COLO668 (cell line): ENCODE measurements at regions not wholly inside any gene's neighbourhood (a gene's known extent, or its start where the extent isn't known, plus 50 kb on each side); places are given as distances from the start of the nearest gene placed in this dataset.

ENCODE experiments used
- DNase-seq: peaks from one replicate; lab custom pipeline; 2025; ENCODE audit not compliant: unreplicated experiment; lab: John Stamatoyannopoulos, UW

GRCh38 chr1:73953586-73953985, 244.4 kb downstream of the LRRIQ3 start:
- no peak for DNase-seq

- DNase-seq: no peak
These were observed 244.8 kb downstream of the LRRIQ3 start for GRCh38 chr1:73953186-73953585.

GRCh38 chr1:73948055-73948454, 249.9 kb downstream of the LRRIQ3 start:
- DNase-seq: no peak

GRCh38 chr1:73947009-73947408, 251.0 kb downstream of the LRRIQ3 start:
- DNase-seq: no peak

- DNase-seq: no peak
These were observed 254.7 kb downstream of the LRRIQ3 start for GRCh38 chr1:73943270-73943669.

- DNase-seq: no peak
These were observed 267.7 kb downstream of the LRRIQ3 start for GRCh38 chr1:73930293-73930692.

- no peak for DNase-seq
These were observed 283.0 kb downstream of the LRRIQ3 start for GRCh38 chr1:73914951-73915350.

- DNase-seq: no peak
These were observed 285.0 kb downstream of the LRRIQ3 start for GRCh38 chr1:73913025-73913424.

- DNase-seq: no peak
These were observed 286.1 kb downstream of the LRRIQ3 start for GRCh38 chr1:73911849-73912248.

- DNase-seq: no peak
These were observed 287.5 kb downstream of the LRRIQ3 start for GRCh38 chr1:73910466-73910865.

GRCh38 chr1:73910062-73910461, 287.9 kb downstream of the LRRIQ3 start:
- DNase-seq: no peak

GRCh38 chr1:73909043-73909562, 288.9 kb downstream of the LRRIQ3 start:
- no peak for DNase-seq

- DNase-seq: no peak
These were observed 290.9 kb downstream of the LRRIQ3 start for GRCh38 chr1:73907051-73907450.

GRCh38 chr1:73903092-73903491, 294.9 kb downstream of the LRRIQ3 start:
- DNase-seq: no peak

- DNase-seq: no peak
These were observed 296.2 kb downstream of the LRRIQ3 start for GRCh38 chr1:73901738-73902137.

- no peak for DNase-seq
These were observed 298.7 kb downstream of the LRRIQ3 start for GRCh38 chr1:73899311-73899710.

- no peak for DNase-seq
These were observed 299.4 kb downstream of the LRRIQ3 start for GRCh38 chr1:73898540-73898939.

- no peak for DNase-seq
These were observed 310.6 kb downstream of the LRRIQ3 start for GRCh38 chr1:73887412-73887811.

- no peak for DNase-seq
These were observed 311.3 kb downstream of the LRRIQ3 start for GRCh38 chr1:73886716-73887115.

- no peak for DNase-seq
These were observed 323.2 kb downstream of the LRRIQ3 start for GRCh38 chr1:73874806-73875205.

- no peak for DNase-seq
These were observed 329.1 kb downstream of the LRRIQ3 start for GRCh38 chr1:73868810-73869336.

GRCh38 chr1:73862355-73862754, 335.6 kb downstream of the LRRIQ3 start:
- no peak for DNase-seq

GRCh38 chr1:73860421-73860950, 337.5 kb downstream of the LRRIQ3 start:
- DNase-seq: no peak
